RWPE2 (cell line): ENCODE measurements at regions not wholly inside any gene's neighbourhood (a gene's known extent, or its start where the extent isn't known, plus 50 kb on each side); places are given as distances from the start of the nearest gene placed in this dataset.

ENCODE experiments used
- ATAC-seq: fragments of 200-7000 bp; cut with Tn5 transposase; 3 replicates; pipeline ENCODE4 v1.9.1; 2021; ENCODE audit warnings: low read depth
- DNase-seq: peaks from one replicate; pipeline ENCODE4 v3.0.0-alpha.2; 2020; ENCODE audit warnings: low spot score
- H3K27ac ChIP-seq: fragments of 450-650 bp; 2 replicates; pipeline ENCODE4 v1.5.1; 2017; ENCODE audit warnings: mild to moderate bottlenecking; ENCODE audit not compliant: poor library complexity, severe bottlenecking
- H3K27me3 ChIP-seq: fragments of 250-450 bp; sonication (Bioruptor Pico); 2 replicates; pipeline ENCODE4 v1.5.1; 2021; ENCODE audit warnings: mild to moderate bottlenecking, moderate library complexity; ENCODE audit not compliant: insufficient read depth, poor library complexity, severe bottlenecking
- H3K36me3 ChIP-seq: fragments of 250-450 bp; sonication (Bioruptor Pico); 2 replicates; pipeline ENCODE4 v1.5.1; 2020; ENCODE audit warnings: low read depth, mild to moderate bottlenecking, moderate library complexity
- H3K4me1 ChIP-seq: fragments of 250-450 bp; sonication (Bioruptor Pico); 2 replicates; pipeline ENCODE4 v1.5.1; 2021; ENCODE audit warnings: mild to moderate bottlenecking, moderate library complexity; ENCODE audit not compliant: insufficient read depth, poor library complexity, severe bottlenecking
- H3K4me3 ChIP-seq: fragments of 250-450 bp; sonication (Bioruptor Pico); 2 replicates; pipeline ENCODE4 v1.5.1; 2021; ENCODE audit warnings: mild to moderate bottlenecking, moderate library complexity; ENCODE audit not compliant: severe bottlenecking
- H3K9me3 ChIP-seq: fragments of 250-450 bp; sonication (Bioruptor Pico); 2 replicates; pipeline ENCODE4 v1.5.1; 2021; ENCODE audit warnings: mild to moderate bottlenecking, moderate library complexity; ENCODE audit not compliant: severe bottlenecking
- TF ChIP-seq, protein P1 (sequence below): fragments of 450-650 bp; IDR thresholded peaks from one replicate; pipeline ENCODE4 v1.5.1; 2017; ENCODE audit warnings: mild to moderate bottlenecking, moderate library complexity; ENCODE audit not compliant: poor library complexity, severe bottlenecking

DNA sequence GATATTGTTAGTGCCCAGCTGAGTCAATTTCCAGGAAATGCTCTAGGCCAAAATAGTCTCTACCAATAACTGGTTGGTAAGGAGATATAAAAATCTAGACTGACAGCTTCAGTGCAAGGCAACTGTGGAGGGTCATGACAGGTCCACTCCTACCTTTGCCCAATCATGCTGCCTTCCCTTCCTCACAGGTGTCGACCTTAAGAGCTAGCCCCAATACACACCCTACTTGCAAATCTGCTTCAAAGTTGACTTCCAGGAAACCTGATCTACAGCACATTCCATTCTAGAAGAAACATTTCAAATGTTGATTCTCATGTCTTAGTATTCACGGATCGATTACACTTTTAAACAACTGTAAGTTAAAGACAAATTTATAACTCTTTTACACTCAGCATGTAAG lies 1455.5 kb downstream of the TECRL start:
- Histone ChIP-seq H3K36me3 (no peaks in the 10 kb centered on the region), H3K27me3 (no peaks in the 10 kb centered on the region), H3K9me3 (no peaks in the 10 kb centered on the region), H3K4me3 (no peak overlapping the region), H3K4me1 (no peaks in the 10 kb centered on the region), H3K27ac (no peak overlapping the region)
- TF ChIP-seq, protein P1, sequence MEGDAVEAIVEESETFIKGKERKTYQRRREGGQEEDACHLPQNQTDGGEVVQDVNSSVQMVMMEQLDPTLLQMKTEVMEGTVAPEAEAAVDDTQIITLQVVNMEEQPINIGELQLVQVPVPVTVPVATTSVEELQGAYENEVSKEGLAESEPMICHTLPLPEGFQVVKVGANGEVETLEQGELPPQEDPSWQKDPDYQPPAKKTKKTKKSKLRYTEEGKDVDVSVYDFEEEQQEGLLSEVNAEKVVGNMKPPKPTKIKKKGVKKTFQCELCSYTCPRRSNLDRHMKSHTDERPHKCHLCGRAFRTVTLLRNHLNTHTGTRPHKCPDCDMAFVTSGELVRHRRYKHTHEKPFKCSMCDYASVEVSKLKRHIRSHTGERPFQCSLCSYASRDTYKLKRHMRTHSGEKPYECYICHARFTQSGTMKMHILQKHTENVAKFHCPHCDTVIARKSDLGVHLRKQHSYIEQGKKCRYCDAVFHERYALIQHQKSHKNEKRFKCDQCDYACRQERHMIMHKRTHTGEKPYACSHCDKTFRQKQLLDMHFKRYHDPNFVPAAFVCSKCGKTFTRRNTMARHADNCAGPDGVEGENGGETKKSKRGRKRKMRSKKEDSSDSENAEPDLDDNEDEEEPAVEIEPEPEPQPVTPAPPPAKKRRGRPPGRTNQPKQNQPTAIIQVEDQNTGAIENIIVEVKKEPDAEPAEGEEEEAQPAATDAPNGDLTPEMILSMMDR, result no peak
- ATAC-seq (no peak), DNase-seq (no peak)

DNA sequence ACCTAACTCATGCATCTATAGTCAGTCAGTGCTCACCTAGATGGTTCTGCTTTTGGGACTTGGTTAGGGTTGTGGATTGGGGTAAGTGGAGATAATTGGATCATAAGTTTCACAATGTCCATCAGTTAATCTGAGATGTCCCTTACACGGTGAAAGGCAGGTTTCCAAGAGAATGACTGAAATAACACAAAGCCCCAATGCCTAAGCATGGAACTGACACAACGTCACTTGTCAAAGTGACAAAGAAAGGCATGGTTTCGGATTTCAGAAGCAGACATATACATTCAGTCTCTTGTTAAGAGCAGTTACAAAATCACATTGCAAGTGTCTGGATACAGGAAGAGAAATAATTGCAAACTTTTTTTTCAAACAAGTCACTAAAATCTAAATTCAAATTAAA lies 1456.9 kb downstream of the TECRL start:
- TF ChIP-seq, protein P1, result no peak
- H3K36me3 ChIP-seq, result no peaks in the 10 kb centered on the region
- no peaks in the 10 kb centered on the region for H3K4me1 ChIP-seq
- H3K4me3 ChIP-seq, result no peak overlapping the region
- H3K27ac ChIP-seq, result no peak overlapping the region
- DNase-seq (no peak), ATAC-seq (no peak)
- H3K9me3 ChIP-seq, result no peaks in the 10 kb centered on the region
- H3K27me3 ChIP-seq, result no peaks in the 10 kb centered on the region

DNA sequence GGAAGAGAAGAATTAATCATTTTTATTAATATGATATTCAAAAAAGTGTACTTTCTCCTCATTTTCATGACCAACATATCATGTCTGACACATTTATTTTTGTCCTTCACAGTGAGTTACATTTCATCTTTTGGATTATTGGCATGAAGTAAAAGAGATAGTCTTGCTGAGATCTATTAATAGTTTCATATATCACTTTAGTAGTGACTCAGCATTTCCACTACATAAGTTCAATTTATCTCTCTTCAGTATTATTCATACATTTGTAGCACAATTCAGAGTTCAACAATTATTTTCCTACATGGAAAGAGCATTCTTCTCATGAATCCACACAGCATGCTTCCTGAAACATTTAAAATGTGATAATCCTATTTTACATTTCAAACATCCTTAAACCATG lies 1461.1 kb downstream of the TECRL start:
- H3K9me3 ChIP-seq, result no peaks in the 10 kb centered on the region

DNA sequence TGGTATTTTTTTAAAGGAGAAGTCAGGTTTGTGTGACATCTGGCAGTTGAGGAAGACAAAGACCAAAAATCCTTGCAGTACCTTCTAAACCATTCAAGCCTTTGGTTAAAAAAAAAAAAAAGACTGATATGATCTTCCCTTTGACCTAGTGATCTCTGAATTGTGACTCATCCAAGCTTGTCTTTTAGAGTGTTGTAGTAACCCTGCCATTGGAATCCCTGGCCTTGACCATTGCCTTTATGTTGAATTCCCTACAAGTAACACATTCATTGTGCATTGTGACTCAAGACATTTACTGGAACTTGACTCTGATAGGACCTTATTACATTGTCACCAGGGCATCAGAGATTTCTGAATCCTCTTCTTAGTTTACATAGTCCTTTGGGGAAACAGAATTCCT lies 1469.0 kb downstream of the TECRL start:
- Histone ChIP-seq H3K36me3 (no peaks in the 10 kb centered on the region), H3K4me3 (no peak overlapping the region), H3K9me3 (no peaks in the 10 kb centered on the region), H3K27ac (no peak overlapping the region), H3K27me3 (no peaks in the 10 kb centered on the region), H3K4me1 (no peaks in the 10 kb centered on the region)
- TF ChIP-seq, protein P1, result no peak
- ATAC-seq (no peak), DNase-seq (no peak)

More for the DNA sequence above, 1461.1 kb downstream of the TECRL start:
- H3K36me3 ChIP-seq, result no peaks in the 10 kb centered on the region
- H3K4me1 ChIP-seq, result no peaks in the 10 kb centered on the region
- H3K4me3 ChIP-seq, result no peak overlapping the region
- no peak overlapping the region for H3K27ac ChIP-seq
- no peak for DNase-seq
- TF ChIP-seq, protein P1, result no peak
- no peak for ATAC-seq
- H3K27me3 ChIP-seq, result no peaks in the 10 kb centered on the region

DNA sequence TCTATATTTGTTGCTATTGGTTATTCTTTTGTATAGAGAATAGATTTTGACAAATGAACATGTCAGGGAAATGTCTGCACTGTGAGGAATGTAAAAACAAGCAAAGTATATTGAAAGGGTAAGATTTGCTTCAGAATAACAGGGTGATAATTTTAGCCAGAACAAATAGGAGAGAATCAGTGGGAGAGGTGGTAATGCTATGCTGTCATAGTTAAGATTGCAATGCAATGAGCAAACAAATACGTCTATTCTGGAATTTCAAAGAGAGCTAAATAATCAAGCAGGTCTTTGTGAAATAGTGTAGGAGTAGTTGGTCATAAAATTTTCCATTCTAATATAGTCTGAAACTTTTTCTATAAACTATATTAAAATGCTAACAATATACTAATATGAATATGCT lies 1478.4 kb downstream of the TECRL start:
- ATAC-seq, result no peak
- no peak overlapping the region for H3K27ac ChIP-seq
- H3K4me3 ChIP-seq, result no peak overlapping the region
- no peaks in the 10 kb centered on the region for H3K36me3 ChIP-seq
- H3K4me1 ChIP-seq, result no peaks in the 10 kb centered on the region
- TF ChIP-seq, protein P1, result no peak
- no peaks in the 10 kb centered on the region for H3K27me3 ChIP-seq
- no peak for DNase-seq
- H3K9me3 ChIP-seq, result no peaks in the 10 kb centered on the region
